ENCODE measurements at regions not wholly inside any gene's neighbourhood (a gene's known extent, or its start where the extent isn't known, plus 50 kb on each side); places are given as distances from the start of the nearest gene placed in this dataset.

GRCh38 chr5:68627001-68627400, 411.4 kb downstream of the PIK3R1 start (continued):
- TF ChIP-seq, protein P1, sequence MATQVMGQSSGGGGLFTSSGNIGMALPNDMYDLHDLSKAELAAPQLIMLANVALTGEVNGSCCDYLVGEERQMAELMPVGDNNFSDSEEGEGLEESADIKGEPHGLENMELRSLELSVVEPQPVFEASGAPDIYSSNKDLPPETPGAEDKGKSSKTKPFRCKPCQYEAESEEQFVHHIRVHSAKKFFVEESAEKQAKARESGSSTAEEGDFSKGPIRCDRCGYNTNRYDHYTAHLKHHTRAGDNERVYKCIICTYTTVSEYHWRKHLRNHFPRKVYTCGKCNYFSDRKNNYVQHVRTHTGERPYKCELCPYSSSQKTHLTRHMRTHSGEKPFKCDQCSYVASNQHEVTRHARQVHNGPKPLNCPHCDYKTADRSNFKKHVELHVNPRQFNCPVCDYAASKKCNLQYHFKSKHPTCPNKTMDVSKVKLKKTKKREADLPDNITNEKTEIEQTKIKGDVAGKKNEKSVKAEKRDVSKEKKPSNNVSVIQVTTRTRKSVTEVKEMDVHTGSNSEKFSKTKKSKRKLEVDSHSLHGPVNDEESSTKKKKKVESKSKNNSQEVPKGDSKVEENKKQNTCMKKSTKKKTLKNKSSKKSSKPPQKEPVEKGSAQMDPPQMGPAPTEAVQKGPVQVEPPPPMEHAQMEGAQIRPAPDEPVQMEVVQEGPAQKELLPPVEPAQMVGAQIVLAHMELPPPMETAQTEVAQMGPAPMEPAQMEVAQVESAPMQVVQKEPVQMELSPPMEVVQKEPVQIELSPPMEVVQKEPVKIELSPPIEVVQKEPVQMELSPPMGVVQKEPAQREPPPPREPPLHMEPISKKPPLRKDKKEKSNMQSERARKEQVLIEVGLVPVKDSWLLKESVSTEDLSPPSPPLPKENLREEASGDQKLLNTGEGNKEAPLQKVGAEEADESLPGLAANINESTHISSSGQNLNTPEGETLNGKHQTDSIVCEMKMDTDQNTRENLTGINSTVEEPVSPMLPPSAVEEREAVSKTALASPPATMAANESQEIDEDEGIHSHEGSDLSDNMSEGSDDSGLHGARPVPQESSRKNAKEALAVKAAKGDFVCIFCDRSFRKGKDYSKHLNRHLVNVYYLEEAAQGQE (IDR thresholded peaks at IDR 0.05; ENCODE audit: low read depth, low read length) = no peak
- no peak for TF ChIP-seq EP300 (IDR thresholded peaks at IDR 0.05; ENCODE audit: borderline replicate concordance in 1 of 2, low read depth in 1 of 2, low read length in 1 of 2)
- no peak for TF ChIP-seq FOSL2 (IDR thresholded peaks at IDR 0.05; ENCODE audit: borderline replicate concordance, low read depth)
- no peak for TF ChIP-seq POLR2AphosphoS5 (IDR thresholded peaks at IDR 0.05; ENCODE audit: low read depth, low read length)
- TF ChIP-seq RXRA (IDR thresholded peaks at IDR 0.05; ENCODE audit: borderline replicate concordance, low read depth) = no peak
- TF ChIP-seq MXI1 (IDR thresholded peaks at IDR 0.05; ENCODE audit: low read depth, low read length) = no peak
- TF ChIP-seq EZH2phosphoT487 (IDR thresholded peaks at IDR 0.05; ENCODE audit: borderline replicate concordance, low read depth) = no peak
- no peak for TF ChIP-seq SIN3A (IDR thresholded peaks at IDR 0.05; ENCODE audit: borderline replicate concordance, low read depth, low read length)

DNA sequence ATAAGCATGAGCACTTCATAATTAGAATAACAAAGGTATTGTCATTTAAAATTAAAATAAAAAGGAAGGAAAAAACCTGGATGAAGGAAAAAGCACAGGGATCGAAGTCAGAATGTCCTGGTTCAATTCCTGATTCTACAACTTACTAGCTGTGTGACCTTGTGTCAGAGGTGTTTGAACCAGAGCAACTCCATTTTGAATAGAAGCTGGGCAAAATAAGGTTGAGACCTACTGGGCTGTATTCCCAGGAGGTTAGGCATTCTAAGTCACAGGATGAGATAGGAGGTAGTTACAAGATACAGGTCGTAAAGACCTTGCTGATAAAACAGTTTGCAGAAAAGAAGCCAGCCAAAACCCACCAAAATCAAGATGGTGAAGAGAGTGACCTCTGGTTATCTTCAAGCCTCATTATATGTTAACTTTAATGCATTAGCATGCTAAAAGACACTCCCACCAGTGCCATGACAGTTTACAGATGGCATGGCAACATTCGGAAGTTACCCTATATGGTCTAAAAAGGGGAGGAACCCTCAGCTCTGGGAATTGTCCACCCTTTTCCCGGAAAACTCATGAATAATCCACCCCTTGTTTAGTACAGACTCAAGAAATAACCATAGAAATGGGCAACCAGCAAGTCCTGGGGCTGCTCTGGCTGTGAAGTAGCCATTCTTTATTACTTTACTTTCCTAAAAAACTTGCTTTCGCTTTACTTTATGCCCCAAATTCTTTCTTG, 412.7 kb downstream of the PIK3R1 start:
- H3K9me2 ChIP-seq = no peaks in the 10 kb centered on the region
- 53% methylated on average over 5 of the region's 5 CpGs for WGBS (ENCODE audit: low lambda C conversion rate)
- DNase-seq = no peak
- ChIA-PET CTCF (no interaction called here), POLR2A (no interaction called here)
- no peaks in the 10 kb centered on the region for H4K20me1 ChIP-seq (ENCODE audit: insufficient read depth)
- H3F3A ChIP-seq (replicated peaks; ENCODE audit: insufficient read depth) = no peaks in the 10 kb centered on the region
- no peaks in the 10 kb centered on the region for H3K36me3 ChIP-seq (replicated peaks in 1 of 2; ENCODE audit: control insufficient read depth in 1 of 2, insufficient read depth in 2 of 2, low read length in 1 of 2)
- H3K4me1 ChIP-seq (ENCODE audit: control insufficient read depth in 1 of 2, insufficient read depth in 2 of 2, low read depth in 1 of 2, low read length in 1 of 2) = no peaks in the 10 kb centered on the region
- H3K9me3 ChIP-seq = no peaks in the 10 kb centered on the region
- H3K27ac ChIP-seq (ENCODE audit: low read depth in 2 of 2, low read length in 1 of 2) = no peak overlapping the region
- no peaks in the 10 kb centered on the region for H3K27me3 ChIP-seq (ENCODE audit: insufficient read depth)
- no peak overlapping the region for H3K9ac ChIP-seq
- H2AFZ ChIP-seq (ENCODE audit: low read depth) = no peak overlapping the region
- no peak overlapping the region for H3K4me2 ChIP-seq
- no peak for TF ChIP-seq RCOR1 (IDR thresholded peaks at IDR 0.05; ENCODE audit: low read length)
- TF ChIP-seq EZH2phosphoT487 (IDR thresholded peaks at IDR 0.05; ENCODE audit: borderline replicate concordance, low read depth) = no peak
- no peak for TF ChIP-seq GATA2 (CRISPR knock-in tag; IDR thresholded peaks at IDR 0.05)
- TF ChIP-seq RXRA (IDR thresholded peaks at IDR 0.05; ENCODE audit: borderline replicate concordance, low read depth) = no peak
- no peak overlapping the region for H3K4me3 ChIP-seq (ENCODE audit: low read depth in 2 of 2, low read length in 1 of 2)
- no peaks in the 10 kb centered on the region for H3K79me2 ChIP-seq (ENCODE audit: insufficient read depth)

GRCh38 chr5:68630354-68630753, 414.8 kb downstream of the PIK3R1 start:
- DNase-seq = no peak
- no peak overlapping the region for H3K4me3 ChIP-seq (ENCODE audit: low read depth in 2 of 2, low read length in 1 of 2)
- ChIA-PET POLR2A (no interaction called here), CTCF (no interaction called here)
- no peaks in the 10 kb centered on the region for H3K9me3 ChIP-seq
- H3K9ac ChIP-seq = no peak overlapping the region
- no peaks in the 10 kb centered on the region for H3F3A ChIP-seq (replicated peaks; ENCODE audit: insufficient read depth)
- no peaks in the 10 kb centered on the region for H3K9me2 ChIP-seq
- 46% methylated on average over 1 of the region's 1 CpG for WGBS (ENCODE audit: low lambda C conversion rate)
- no peak overlapping the region for H3K4me2 ChIP-seq
- no peak overlapping the region for H2AFZ ChIP-seq (ENCODE audit: low read depth)
- no peak overlapping the region for H3K27ac ChIP-seq (ENCODE audit: low read depth in 2 of 2, low read length in 1 of 2)
- H3K36me3 ChIP-seq (replicated peaks in 1 of 2; ENCODE audit: control insufficient read depth in 1 of 2, insufficient read depth in 2 of 2, low read length in 1 of 2) = no peaks in the 10 kb centered on the region
- no peaks in the 10 kb centered on the region for H3K27me3 ChIP-seq (ENCODE audit: insufficient read depth)
- no peaks in the 10 kb centered on the region for H4K20me1 ChIP-seq (ENCODE audit: insufficient read depth)
- H3K79me2 ChIP-seq (ENCODE audit: insufficient read depth) = no peaks in the 10 kb centered on the region
- no peaks in the 10 kb centered on the region for H3K4me1 ChIP-seq (ENCODE audit: control insufficient read depth in 1 of 2, insufficient read depth in 2 of 2, low read depth in 1 of 2, low read length in 1 of 2)
- no peak for TF ChIP-seq MEF2A (IDR thresholded peaks at IDR 0.05; ENCODE audit: borderline replicate concordance, low read depth)
- no peak for TF ChIP-seq CHD2 (IDR thresholded peaks at IDR 0.05; ENCODE audit: low read length, partially characterized antibody)
- no peak for TF ChIP-seq RFX5 (IDR thresholded peaks at IDR 0.05; ENCODE audit: low read length)
- no peak for TF ChIP-seq CTCF (IDR thresholded peaks at IDR 0.05)
- TF ChIP-seq MXI1 (IDR thresholded peaks at IDR 0.05; ENCODE audit: low read depth, low read length) = no peak
- TF ChIP-seq, protein P1 (IDR thresholded peaks at IDR 0.05; ENCODE audit: low read depth, low read length) = no peak
- no peak for TF ChIP-seq SMC3 (IDR thresholded peaks at IDR 0.05; ENCODE audit: low read depth, low read length)
- TF ChIP-seq POLR2AphosphoS5 (IDR thresholded peaks at IDR 0.05; ENCODE audit: low read depth, low read length) = no peak
